ENCODE measurements at regions not wholly inside any gene's neighbourhood (a gene's known extent, or its start where the extent isn't known, plus 50 kb on each side); places are given as distances from the start of the nearest gene placed in this dataset.

DNA sequence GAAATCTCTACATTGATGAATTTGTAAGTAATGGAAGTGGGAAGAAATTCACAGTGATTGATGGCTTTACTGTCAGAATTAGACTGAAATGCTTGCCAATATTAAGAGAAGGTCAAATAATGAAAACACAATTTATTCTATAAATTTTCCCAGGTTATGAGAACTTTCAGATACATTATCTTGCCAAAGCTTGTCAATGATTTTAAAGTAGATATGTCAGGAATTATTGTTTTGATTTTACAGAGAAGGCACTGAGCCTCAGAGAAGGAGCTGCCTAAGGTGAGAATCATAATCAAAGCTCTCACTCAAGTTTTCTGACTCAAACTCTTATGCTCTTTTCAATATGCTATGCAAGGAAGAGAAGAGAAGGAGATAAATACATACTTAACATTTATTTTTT lies 564.0 kb upstream of the RGMB start:
- TF ChIP-seq FOXP2 (optimal IDR thresholded peaks at IDR 0.05; ENCODE audit: borderline replicate concordance, extremely low read depth, extremely low read length, insufficient read depth) (no peak), TAF1 (IDR thresholded peaks at IDR 0.05; ENCODE audit: borderline replicate concordance, insufficient read depth, low read length) (no peak), POLR2AphosphoS5 (IDR thresholded peaks at IDR 0.05; ENCODE audit: low read depth, low read length) (no peak), SIN3A (IDR thresholded peaks at IDR 0.05; ENCODE audit: borderline replicate concordance, insufficient read depth, low read length) (no peak)
- TF ChIP-seq, protein P1, sequence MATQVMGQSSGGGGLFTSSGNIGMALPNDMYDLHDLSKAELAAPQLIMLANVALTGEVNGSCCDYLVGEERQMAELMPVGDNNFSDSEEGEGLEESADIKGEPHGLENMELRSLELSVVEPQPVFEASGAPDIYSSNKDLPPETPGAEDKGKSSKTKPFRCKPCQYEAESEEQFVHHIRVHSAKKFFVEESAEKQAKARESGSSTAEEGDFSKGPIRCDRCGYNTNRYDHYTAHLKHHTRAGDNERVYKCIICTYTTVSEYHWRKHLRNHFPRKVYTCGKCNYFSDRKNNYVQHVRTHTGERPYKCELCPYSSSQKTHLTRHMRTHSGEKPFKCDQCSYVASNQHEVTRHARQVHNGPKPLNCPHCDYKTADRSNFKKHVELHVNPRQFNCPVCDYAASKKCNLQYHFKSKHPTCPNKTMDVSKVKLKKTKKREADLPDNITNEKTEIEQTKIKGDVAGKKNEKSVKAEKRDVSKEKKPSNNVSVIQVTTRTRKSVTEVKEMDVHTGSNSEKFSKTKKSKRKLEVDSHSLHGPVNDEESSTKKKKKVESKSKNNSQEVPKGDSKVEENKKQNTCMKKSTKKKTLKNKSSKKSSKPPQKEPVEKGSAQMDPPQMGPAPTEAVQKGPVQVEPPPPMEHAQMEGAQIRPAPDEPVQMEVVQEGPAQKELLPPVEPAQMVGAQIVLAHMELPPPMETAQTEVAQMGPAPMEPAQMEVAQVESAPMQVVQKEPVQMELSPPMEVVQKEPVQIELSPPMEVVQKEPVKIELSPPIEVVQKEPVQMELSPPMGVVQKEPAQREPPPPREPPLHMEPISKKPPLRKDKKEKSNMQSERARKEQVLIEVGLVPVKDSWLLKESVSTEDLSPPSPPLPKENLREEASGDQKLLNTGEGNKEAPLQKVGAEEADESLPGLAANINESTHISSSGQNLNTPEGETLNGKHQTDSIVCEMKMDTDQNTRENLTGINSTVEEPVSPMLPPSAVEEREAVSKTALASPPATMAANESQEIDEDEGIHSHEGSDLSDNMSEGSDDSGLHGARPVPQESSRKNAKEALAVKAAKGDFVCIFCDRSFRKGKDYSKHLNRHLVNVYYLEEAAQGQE (IDR thresholded peaks at IDR 0.05; ENCODE audit: insufficient read depth in 1 of 2, low read depth in 2 of 2, low read length in 2 of 2), result no peak

DNA sequence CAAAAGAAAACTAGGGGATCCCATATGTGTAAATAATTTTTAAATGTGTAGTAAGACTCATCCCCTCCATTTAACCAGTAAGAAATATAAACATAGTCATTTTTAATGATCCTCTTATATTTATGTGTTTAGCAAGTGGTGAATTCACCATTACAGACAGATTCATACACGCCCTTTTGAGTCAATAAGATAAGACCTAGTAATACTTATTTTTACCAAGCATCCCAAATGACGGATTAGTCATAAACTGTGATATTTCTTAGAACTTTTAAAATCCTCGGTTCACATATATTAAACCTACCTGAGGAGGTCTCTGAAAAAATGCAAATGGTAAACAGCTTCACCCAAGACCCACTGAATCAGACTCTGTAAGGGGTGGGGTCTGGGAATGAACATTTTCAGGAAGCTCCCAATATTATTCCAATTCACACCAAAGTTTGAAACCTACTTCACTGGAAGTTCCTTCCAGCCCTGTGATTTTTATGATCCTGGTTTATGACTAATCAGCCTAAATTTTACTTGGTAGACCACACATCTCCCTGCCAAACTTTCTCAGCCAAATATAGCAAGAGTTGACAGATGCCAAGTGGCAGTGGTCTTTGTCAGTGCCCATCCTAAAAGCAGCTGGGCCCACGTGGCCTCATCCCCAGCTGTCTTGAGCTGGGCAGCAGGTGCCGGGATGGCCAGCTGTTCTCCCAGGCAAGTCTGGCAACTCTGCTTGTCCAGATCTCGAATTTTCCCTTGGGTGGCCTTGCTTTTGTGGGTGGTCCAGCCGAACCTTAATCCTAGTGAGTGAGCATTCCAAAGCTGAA lies 559.0 kb upstream of the RGMB start:
- TF ChIP-seq TAF1 (IDR thresholded peaks at IDR 0.05; ENCODE audit: borderline replicate concordance, insufficient read depth, low read length), result no peak
- TF ChIP-seq, protein P1 (IDR thresholded peaks at IDR 0.05; ENCODE audit: insufficient read depth in 1 of 2, low read depth in 2 of 2, low read length in 2 of 2), result no peak
- no peak for TF ChIP-seq SIN3A (IDR thresholded peaks at IDR 0.05; ENCODE audit: borderline replicate concordance, insufficient read depth, low read length)
- no peak for TF ChIP-seq FOXP2 (optimal IDR thresholded peaks at IDR 0.05; ENCODE audit: borderline replicate concordance, extremely low read depth, extremely low read length, insufficient read depth)
- no peak for TF ChIP-seq POLR2AphosphoS5 (IDR thresholded peaks at IDR 0.05; ENCODE audit: low read depth, low read length)

DNA sequence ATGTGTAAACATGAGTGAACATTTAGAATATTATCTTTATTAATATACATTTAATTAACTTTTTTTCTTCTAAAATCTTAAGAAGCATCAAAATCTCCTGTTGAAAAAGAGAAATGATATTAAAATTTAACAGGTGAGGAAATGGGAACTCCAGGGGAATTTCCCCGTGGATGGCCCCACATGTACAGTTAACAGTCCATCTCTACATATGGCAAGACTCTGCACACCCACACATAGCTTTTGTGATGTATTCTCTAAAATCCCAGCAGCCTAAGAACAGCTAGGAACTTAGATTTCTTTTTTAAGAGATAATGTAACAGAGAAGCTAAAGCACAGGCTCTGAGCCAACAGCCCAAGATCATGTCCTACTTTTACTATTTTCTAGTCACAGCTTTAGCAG lies 556.3 kb upstream of the RGMB start:
- no peak for TF ChIP-seq SIN3A (IDR thresholded peaks at IDR 0.05; ENCODE audit: borderline replicate concordance, insufficient read depth, low read length)
- TF ChIP-seq, protein P1 (IDR thresholded peaks at IDR 0.05; ENCODE audit: insufficient read depth in 1 of 2, low read depth in 2 of 2, low read length in 2 of 2), result no peak
- TF ChIP-seq FOXP2 (optimal IDR thresholded peaks at IDR 0.05; ENCODE audit: borderline replicate concordance, extremely low read depth, extremely low read length, insufficient read depth), result no peak
- no peak for TF ChIP-seq POLR2AphosphoS5 (IDR thresholded peaks at IDR 0.05; ENCODE audit: low read depth, low read length)
- TF ChIP-seq TAF1 (IDR thresholded peaks at IDR 0.05; ENCODE audit: borderline replicate concordance, insufficient read depth, low read length), result no peak

DNA sequence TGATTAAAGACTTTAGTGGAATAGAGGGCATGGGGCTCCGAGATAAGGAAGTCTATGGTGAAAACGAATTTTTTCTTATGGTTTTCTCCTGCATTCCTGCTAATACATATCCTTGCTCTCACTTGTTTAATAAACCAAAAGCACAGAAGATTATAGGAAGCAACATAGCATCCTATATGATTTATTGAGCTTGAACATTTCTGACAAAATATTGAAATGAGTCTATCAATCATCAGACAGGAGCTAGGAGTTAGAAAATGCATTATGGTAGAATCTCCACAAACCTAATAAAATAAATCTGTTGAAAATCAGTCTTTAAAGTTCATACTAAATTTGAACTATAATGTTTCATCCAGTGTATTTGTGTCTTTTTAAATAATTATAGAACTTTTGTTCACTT lies 554.6 kb upstream of the RGMB start:
- no peak for TF ChIP-seq TAF1 (IDR thresholded peaks at IDR 0.05; ENCODE audit: borderline replicate concordance, insufficient read depth, low read length)

DNA sequence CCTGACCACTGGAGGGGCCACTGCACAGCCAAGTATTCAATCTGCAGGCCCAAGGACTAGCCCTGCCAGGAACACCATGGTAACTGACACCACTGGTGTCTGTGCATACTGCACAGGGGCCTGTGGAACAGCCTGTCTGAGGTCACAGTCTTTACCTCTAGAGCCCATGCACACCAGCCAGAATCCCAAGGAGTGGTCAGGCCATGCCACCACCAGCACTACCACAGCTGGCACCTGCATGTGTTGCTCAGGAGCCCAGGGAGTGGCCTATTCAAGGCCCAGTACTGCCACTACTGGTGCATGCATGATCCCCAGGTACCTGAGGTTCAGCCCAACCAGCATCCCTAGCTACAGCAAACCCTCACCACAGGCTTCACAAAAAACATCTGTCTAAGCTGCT lies 546.0 kb upstream of the RGMB start:
- no peak for TF ChIP-seq TAF1 (IDR thresholded peaks at IDR 0.05; ENCODE audit: borderline replicate concordance, insufficient read depth, low read length)
- no peak for TF ChIP-seq SIN3A (IDR thresholded peaks at IDR 0.05; ENCODE audit: borderline replicate concordance, insufficient read depth, low read length)
- no peak for TF ChIP-seq FOXP2 (optimal IDR thresholded peaks at IDR 0.05; ENCODE audit: borderline replicate concordance, extremely low read depth, extremely low read length, insufficient read depth)
- TF ChIP-seq, protein P1 (IDR thresholded peaks at IDR 0.05; ENCODE audit: insufficient read depth in 1 of 2, low read depth in 2 of 2, low read length in 2 of 2), result no peak
- no peak for TF ChIP-seq POLR2AphosphoS5 (IDR thresholded peaks at IDR 0.05; ENCODE audit: low read depth, low read length)
